ENCODE measurements at regions not wholly inside any gene's neighbourhood (a gene's known extent, or its start where the extent isn't known, plus 50 kb on each side); places are given as distances from the start of the nearest gene placed in this dataset.

GRCh38 chr13:53240401-53241025 lies 211.9 kb downstream of the OLFM4 start:
- no peak for TF ChIP-seq CTCF (IDR thresholded peaks at IDR 0.05; ENCODE audit: unreplicated experiment)
- Mint-ChIP-seq H3K27ac (ENCODE audit: low read depth, unreplicated experiment) (no peak overlapping the region), H3K4me3 (ENCODE audit: unreplicated experiment) (no peak overlapping the region), H3K27me3 (ENCODE audit: insufficient read depth, unreplicated experiment) (peaks cover 25% of the 10 kb centered on the region), H3K4me1 (ENCODE audit: insufficient read depth, unreplicated experiment) (no peaks in the 10 kb centered on the region), H3K36me3 (ENCODE audit: insufficient read depth, unreplicated experiment) (no peaks in the 10 kb centered on the region), H3K9me3 (ENCODE audit: unreplicated experiment) (no peaks in the 10 kb centered on the region)
- no TSS peak for BruUV-seq (replicated peaks)
- intact Hi-C loops (cut with micrococcal nuclease), result no loop called here
- no peak for DNase-seq (ENCODE audit: unreplicated experiment)
- CTCF ChIA-PET, result interaction anchor here (1.3 to 2.4 kb wide), 2 partner anchors 8 to 10 kb away, joined by 3 to 9 read pairs; no protein-coding TSS in a partner anchor
- POLR2A ChIA-PET, result no interaction called here

- no peak for DNase-seq (ENCODE audit: unreplicated experiment)
- POLR2A ChIA-PET, result interaction anchor here (0.7 kb wide), 1 partner anchor 329 kb away, joined by 3 read pairs; no protein-coding TSS in a partner anchor
- H3K4me3 Mint-ChIP-seq (ENCODE audit: unreplicated experiment), result no peak overlapping the region
Observed at GRCh38 chr13:53241891-53242348, 213.3 kb downstream of the OLFM4 start.

GRCh38 chr13:53249236-53249635 lies 220.6 kb downstream of the OLFM4 start:
- H3K9me3 Mint-ChIP-seq (ENCODE audit: unreplicated experiment), result peaks cover 7% of the 10 kb centered on the region
- no peak for TF ChIP-seq CTCF (IDR thresholded peaks at IDR 0.05; ENCODE audit: unreplicated experiment)
- intact Hi-C loops (cut with micrococcal nuclease), result no loop called here
- no peak overlapping the region for H3K4me3 Mint-ChIP-seq (ENCODE audit: unreplicated experiment)
- DNase-seq (ENCODE audit: unreplicated experiment), result no peak
- ChIA-PET POLR2A (no interaction called here), CTCF (interaction anchor here (0.6 to 5.1 kb wide), 15 partner anchors 9 to 623 kb away, joined by 3 to 48 read pairs (median 5); no protein-coding TSS in a partner anchor)
- peaks cover 21% of the 10 kb centered on the region for H3K27me3 Mint-ChIP-seq (ENCODE audit: insufficient read depth, unreplicated experiment)
- BruUV-seq (replicated peaks), result no TSS peak
- H3K4me1 Mint-ChIP-seq (ENCODE audit: insufficient read depth, unreplicated experiment), result no peaks in the 10 kb centered on the region
- no peaks in the 10 kb centered on the region for H3K36me3 Mint-ChIP-seq (ENCODE audit: insufficient read depth, unreplicated experiment)
- no peak overlapping the region for H3K27ac Mint-ChIP-seq (ENCODE audit: low read depth, unreplicated experiment)

More at GRCh38 chr13:53241891-53242348, 213.3 kb downstream of the OLFM4 start:
- CTCF ChIA-PET, result interaction anchor here (1.1 kb wide), 1 partner anchor 9 kb away, joined by 5 read pairs; no protein-coding TSS in a partner anchor
- no peaks in the 10 kb centered on the region for H3K9me3 Mint-ChIP-seq (ENCODE audit: unreplicated experiment)
- H3K27ac Mint-ChIP-seq (ENCODE audit: low read depth, unreplicated experiment), result no peak overlapping the region
- H3K36me3 Mint-ChIP-seq (ENCODE audit: insufficient read depth, unreplicated experiment), result no peaks in the 10 kb centered on the region
- H3K4me1 Mint-ChIP-seq (ENCODE audit: insufficient read depth, unreplicated experiment), result no peaks in the 10 kb centered on the region
- intact Hi-C loops (cut with micrococcal nuclease), result no loop called here
- no TSS peak for BruUV-seq (replicated peaks)
- TF ChIP-seq CTCF (IDR thresholded peaks at IDR 0.05; ENCODE audit: unreplicated experiment), result no peak
- H3K27me3 Mint-ChIP-seq (ENCODE audit: insufficient read depth, unreplicated experiment), result peaks cover 33% of the 10 kb centered on the region

- intact Hi-C loops (cut with micrococcal nuclease), result loop anchor here (1.0 kb wide), 2 partner anchors 532 to 1995 kb away; no protein-coding TSS in a partner anchor
- H3K4me1 Mint-ChIP-seq (ENCODE audit: insufficient read depth, unreplicated experiment), result no peaks in the 10 kb centered on the region
- CTCF ChIA-PET, result interaction anchor here (0.6 to 5.1 kb wide), 47 partner anchors 8 to 1995 kb away, joined by 3 to 48 read pairs (median 3); no protein-coding TSS in a partner anchor
- peaks cover 10% of the 10 kb centered on the region for H3K27me3 Mint-ChIP-seq (ENCODE audit: insufficient read depth, unreplicated experiment)
- peaks cover 7% of the 10 kb centered on the region for H3K9me3 Mint-ChIP-seq (ENCODE audit: unreplicated experiment)
- H3K36me3 Mint-ChIP-seq (ENCODE audit: insufficient read depth, unreplicated experiment), result no peaks in the 10 kb centered on the region
- TF ChIP-seq CTCF (IDR thresholded peaks at IDR 0.05; ENCODE audit: unreplicated experiment), result peak; percentile 75
- peak; percentile 81 for DNase-seq (ENCODE audit: unreplicated experiment)
- H3K4me3 Mint-ChIP-seq (ENCODE audit: unreplicated experiment), result no peak overlapping the region
- POLR2A ChIA-PET, result no interaction called here
- no TSS peak for BruUV-seq (replicated peaks)
- no peak overlapping the region for H3K27ac Mint-ChIP-seq (ENCODE audit: low read depth, unreplicated experiment)
Observed at GRCh38 chr13:53250272-53250875, 221.8 kb downstream of the OLFM4 start.

All from MCF 10A (cell line).